ENCODE measurements at regions not wholly inside any gene's neighbourhood (a gene's known extent, or its start where the extent isn't known, plus 50 kb on each side); places are given as distances from the start of the nearest gene placed in this dataset.
A peak's percentile ranks its signal among the peaks of the same experiment; 100 is the strongest.

DNA sequence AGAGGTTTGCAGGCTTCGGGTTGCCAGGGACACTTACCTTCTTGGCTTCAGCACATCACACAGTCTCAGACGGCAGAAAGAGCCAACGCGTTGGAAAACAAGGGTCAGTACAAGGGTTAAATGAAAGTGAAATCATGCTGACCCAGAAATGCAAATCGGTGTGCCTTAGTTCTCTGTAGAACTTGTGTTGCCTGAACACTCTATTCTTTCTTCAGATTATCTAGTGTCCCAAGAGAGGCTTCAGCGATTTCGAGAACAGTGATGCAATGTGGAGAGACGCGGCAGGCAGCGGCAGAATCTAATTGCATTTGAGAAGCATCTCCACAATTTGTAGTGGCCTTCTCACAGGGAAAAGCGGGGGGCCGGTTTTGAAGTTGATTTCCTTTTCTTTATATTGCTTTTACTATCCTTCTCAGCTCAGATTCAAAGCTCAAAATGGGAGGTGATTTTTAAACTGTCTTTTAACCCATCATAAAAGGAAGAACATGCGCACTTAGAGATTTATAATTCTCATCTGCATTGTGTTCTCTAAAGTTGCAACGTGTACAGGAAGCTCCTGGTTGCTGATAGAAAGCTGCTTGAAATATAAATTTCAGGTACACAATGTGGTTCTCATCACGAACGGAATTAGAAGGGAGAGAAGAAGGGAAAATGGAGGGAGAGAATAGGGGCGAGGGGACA lies 67.8 kb upstream of the EGLN3 start:
- DNase-seq (ENCODE audit: low read depth): no peak

DNA sequence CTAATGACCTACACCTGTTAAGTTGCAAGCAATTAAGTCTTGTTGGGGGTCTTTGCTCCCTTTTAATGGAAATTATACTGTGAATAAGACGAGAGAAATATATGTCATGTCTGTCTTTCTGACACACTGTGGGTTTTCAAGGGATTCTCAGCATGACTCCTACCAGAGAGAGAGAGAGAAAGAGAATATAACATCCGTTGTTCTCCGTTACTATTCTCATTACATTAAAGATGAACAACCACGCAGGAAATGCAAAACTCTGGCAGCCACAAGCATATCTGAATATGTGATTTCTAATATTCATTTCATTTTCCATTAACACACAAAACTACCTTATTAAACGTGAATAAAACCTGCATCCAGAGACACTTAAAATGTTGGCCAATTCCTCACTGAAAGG lies 67.3 kb upstream of the EGLN3 start:
- no peak for DNase-seq (ENCODE audit: low read depth)

DNA sequence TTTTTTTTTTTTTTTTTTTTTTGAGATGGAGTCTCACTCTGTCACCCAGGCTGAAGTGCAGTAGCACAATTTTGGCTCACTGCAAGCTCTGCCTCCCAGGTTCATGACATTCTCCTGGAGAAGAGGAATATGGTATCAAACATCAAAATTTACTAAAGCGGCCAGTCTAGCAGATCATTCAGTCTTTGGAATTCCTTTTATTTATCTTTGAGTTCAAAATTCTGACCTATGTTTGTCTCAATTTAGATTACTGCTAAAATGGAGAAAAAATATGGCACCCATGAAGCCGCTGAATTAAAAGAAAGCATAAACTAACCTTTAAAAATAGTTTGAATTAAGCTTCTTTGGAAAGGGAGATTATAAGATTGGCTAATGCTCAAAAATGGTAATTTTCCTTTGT lies 64.5 kb upstream of the EGLN3 start:
- no peak for DNase-seq (ENCODE audit: low read depth)

DNA sequence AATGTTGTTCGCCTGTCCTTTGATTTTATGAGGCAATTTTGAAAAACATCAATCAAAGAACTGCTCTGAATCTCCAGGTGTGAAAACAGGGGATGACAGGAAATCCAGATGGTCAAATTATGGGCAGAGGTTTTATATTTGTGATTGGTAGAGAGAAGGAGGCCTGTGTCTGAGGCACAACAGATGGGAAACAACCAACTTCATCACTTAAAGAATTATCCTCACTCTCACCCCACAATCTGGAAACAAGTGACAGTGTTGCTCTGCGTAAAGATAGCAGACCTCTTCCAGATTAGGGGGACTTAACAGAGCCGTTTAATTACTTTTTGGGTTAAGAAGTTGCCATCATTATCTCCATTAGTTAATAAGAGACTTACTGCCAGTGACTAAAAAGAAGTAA lies 64.1 kb upstream of the EGLN3 start:
- no peak for DNase-seq (ENCODE audit: low read depth)

DNA sequence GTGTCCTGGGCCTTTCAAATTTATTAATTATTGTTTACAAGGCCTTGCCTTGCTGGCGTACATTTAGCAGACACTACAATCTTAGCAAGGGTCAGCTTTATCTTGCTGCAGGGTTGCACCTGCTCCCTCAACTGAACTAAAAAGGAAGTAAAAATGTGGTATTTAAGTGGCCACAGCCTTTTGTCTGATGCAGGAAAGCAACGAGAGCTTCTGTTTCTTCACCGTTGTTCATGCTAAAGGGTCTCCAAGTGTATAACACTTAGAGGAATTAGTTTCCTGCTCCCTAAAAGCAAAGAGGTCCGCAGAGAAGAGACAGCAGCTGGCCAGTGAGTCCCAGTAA lies 62.8 kb upstream of the EGLN3 start:
- DNase-seq (ENCODE audit: low read depth): no peak

DNA sequence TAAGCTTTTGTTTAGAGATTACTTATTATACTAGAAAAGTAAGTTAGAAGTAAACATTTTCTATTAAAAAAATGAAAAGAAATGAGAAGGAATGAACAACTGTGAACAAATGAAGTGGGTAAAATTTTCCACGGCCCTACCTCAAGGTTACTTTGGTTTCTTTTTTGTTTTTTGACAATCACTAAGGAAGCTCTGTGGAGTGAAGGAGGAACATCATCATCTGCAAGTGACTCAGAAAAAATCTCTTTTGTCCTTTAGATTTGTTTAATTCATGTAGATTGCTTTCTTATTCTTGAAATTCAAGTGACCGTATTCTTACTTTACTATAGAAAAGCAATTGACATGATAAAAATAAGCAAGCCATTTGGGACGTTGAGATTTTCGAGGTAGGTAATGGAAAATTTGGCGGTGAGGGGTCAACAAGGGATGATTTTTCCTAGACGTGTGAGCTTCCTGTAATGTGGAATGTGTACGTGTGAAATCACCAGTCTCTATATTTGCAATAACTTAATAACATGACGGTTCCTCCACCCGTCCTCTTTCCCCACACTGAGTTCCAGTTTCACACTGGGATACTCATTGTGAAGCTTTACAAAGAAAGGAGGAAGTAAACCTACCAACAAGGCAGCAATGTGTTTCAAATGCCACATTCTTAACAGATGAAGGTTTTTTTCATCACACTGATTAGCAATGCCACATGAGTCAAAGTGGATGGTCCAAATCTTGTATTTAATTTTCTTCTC lies 62.3 kb upstream of the EGLN3 start:
- DNase-seq (ENCODE audit: low read depth): no peak

DNA sequence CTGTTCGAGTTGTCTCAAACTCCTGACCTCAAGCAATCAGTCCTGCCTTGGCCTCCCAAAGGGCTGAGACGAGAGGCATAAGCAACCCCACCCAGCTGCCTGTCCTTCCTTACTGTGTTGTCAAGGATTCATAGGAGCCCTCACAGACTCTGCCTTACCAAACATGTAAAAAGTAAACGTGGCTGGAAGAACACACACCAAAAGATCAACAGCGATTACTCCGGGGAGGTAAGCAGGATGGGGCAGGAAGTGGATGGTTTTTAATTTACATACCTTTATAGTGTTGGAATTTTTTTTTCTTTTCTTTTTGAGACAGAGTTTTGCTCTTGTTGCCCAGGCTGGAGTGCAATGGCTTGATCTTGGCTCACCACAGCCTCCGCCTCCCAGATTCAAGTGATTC lies 61.5 kb upstream of the EGLN3 start:
- DNase-seq (ENCODE audit: low read depth): no peak

DNA sequence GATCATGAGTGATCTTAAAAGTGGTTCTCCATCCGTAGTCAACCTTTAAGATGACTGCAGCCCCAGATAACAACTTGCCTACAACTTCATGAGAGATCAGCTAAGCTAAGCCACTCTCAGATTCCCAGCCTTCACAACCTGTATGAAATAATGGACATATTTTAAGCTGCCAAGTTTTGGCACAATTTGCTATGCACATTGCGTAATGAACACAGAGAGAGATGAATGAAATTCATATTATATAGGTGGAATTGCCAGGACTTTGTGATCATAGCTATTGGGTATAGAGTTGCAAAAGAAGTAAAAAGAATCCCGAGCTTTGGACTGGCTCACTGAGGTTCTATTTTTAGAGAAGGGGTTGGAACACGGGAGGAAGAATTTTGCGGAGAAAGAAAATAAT lies 59.1 kb upstream of the EGLN3 start:
- DNase-seq (ENCODE audit: low read depth): no peak

DNA sequence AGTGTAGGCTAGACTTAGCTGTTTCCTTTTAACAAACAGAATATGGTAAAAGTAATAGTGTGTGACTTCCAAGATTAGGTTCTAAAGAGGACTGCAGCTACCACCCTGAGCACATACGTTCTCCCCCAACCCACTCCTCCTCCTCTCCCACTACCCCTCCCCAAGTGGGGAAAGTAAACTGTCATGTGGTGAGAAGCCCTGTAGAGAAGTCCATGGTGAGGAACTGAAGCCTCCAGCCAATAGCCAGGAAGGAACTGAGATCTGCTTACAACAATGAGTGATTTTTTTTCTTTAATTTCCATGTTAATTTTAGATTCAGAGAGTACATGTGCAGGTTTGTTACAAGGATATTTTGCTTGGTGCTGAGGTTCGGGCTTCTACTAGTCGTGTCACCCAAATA lies 57.0 kb upstream of the EGLN3 start:
- DNase-seq (ENCODE audit: low read depth): no peak

DNA sequence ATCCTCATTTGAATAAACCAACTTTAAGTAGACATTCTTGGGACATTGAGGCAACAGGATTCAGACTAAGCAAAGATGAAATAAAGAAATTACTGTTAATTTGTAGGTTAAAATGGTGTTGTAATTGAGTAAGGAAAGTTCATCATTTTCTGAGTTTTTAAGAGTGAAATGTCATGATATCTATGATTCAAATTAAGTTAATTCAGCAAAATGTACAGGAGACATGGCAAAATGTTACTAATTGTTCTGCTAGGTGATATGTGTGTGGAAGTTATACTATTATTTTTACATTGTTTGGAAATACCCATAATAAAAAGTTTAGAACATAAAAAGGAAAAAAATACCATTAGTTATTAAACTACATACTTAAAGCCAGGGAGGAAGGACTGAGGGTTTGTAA lies 55.0 kb upstream of the EGLN3 start:
- DNase-seq (ENCODE audit: low read depth): no peak

DNA sequence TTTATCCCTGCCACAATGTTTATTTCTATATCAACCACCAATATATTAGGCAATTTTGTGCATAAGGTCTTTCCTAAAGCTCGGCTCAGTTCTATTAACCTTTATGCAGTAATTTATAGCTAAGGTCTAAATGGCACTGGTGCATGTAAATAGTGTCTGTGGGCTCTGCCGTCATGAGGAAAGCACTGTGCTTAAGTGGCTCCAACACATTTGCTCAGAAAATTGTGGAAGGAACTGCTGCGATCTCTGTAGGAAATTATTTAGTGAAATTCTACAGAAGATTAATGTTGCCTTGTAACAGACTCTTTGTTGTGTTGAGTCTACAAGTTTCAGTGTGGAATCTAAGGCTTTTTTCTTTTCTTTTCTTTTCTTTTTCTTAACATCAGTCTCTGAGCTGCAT lies 54.0 kb upstream of the EGLN3 start:
- no peak for DNase-seq (ENCODE audit: low read depth)

DNA sequence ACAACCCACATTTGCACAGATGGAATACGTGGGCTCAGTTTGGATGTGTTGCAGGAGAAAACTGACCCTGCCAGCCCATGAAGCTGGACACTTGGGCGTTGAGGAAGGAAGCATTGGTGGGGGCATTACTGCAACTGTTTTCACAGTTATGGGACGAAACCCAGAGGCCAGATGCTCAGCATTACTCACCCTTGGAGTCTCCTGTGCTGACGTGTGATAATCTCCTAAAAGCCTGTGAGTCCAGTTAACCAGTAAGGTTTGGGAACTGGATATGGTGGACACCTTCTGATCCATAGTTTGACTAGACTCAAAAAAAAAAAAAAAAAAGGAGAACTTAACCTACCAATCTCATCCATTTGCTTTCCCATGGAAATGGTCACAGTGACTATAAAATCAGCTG lies 52.8 kb upstream of the EGLN3 start:
- DNase-seq (ENCODE audit: low read depth): peak; percentile 8

DNA sequence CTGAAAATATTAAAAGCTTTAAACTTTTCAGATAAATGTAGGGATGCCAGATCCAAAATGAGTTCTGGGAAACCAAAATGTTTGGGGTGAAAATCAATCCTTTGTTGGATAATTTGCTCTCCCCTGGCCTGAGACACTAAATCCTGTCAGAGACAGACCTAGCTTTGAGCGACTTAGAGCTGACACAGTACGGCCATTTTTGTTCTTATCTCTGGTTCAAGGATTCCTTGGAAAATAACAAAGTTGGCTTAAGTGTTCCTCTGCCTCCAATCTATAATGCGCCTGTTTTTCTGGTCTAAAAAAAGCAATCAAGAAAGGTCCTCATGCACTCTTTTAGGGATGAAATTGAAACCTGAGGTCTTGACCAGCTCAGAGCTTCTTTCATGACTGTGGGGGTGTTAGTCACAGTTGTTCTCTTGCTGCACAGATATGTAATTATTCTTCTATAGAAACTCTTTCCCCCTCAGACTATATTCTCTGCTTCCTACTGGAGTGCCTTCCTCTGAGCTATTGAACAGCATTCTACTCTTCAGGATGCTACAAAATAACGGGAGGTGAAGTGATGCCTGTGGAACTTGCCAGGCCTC lies 52.3 kb upstream of the EGLN3 start:
- DNase-seq (ENCODE audit: low read depth): no peak
